ENCODE measurements at regions not wholly inside any gene's neighbourhood (a gene's known extent, or its start where the extent isn't known, plus 50 kb on each side); places are given as distances from the start of the nearest gene placed in this dataset.
"Not testable (repeated sequence)": the region's sequence is repeated elsewhere in the genome, so short reads cannot be mapped to it uniquely, and the experiment has no call there.

DNA sequence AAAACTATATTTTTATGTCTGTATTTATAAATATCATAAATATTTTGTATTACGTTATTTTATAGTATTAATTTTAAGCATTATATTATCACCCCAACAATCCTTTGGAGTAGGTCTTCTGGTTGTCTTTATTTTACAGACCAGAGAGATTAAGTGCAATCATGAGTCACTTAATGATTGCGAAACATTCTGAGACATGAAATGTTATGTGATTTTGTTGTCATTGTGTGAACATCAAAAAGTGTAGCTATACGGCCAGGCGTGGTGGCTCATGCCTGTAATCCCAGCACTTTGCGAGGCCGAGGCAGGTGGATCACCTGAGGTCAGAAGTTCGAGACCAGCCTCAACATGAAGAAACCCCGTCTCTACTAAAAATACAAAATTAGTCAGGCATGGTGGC is 178.8 kb upstream of the NR2F2 start:
- TF ChIP-seq, protein P1, sequence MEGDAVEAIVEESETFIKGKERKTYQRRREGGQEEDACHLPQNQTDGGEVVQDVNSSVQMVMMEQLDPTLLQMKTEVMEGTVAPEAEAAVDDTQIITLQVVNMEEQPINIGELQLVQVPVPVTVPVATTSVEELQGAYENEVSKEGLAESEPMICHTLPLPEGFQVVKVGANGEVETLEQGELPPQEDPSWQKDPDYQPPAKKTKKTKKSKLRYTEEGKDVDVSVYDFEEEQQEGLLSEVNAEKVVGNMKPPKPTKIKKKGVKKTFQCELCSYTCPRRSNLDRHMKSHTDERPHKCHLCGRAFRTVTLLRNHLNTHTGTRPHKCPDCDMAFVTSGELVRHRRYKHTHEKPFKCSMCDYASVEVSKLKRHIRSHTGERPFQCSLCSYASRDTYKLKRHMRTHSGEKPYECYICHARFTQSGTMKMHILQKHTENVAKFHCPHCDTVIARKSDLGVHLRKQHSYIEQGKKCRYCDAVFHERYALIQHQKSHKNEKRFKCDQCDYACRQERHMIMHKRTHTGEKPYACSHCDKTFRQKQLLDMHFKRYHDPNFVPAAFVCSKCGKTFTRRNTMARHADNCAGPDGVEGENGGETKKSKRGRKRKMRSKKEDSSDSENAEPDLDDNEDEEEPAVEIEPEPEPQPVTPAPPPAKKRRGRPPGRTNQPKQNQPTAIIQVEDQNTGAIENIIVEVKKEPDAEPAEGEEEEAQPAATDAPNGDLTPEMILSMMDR (IDR thresholded peaks at IDR 0.05): not testable (repeated sequence)
- TF ChIP-seq, protein P2, sequence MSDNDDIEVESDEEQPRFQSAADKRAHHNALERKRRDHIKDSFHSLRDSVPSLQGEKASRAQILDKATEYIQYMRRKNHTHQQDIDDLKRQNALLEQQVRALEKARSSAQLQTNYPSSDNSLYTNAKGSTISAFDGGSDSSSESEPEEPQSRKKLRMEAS (IDR thresholded peaks at IDR 0.05; ENCODE audit: low read depth): not testable (repeated sequence)
- not testable (repeated sequence) for TF ChIP-seq POLR2AphosphoS5 (IDR thresholded peaks at IDR 0.05; ENCODE audit: low read depth, low read length); EP300 (IDR thresholded peaks at IDR 0.05; ENCODE audit: borderline replicate concordance in 1 of 2, low read depth in 1 of 2, low read length in 1 of 2)
- TF ChIP-seq, protein P3, sequence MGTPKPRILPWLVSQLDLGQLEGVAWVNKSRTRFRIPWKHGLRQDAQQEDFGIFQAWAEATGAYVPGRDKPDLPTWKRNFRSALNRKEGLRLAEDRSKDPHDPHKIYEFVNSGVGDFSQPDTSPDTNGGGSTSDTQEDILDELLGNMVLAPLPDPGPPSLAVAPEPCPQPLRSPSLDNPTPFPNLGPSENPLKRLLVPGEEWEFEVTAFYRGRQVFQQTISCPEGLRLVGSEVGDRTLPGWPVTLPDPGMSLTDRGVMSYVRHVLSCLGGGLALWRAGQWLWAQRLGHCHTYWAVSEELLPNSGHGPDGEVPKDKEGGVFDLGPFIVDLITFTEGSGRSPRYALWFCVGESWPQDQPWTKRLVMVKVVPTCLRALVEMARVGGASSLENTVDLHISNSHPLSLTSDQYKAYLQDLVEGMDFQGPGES (IDR thresholded peaks at IDR 0.05; ENCODE audit: low read depth, low read length): not testable (repeated sequence)
- TF ChIP-seq, protein P4, sequence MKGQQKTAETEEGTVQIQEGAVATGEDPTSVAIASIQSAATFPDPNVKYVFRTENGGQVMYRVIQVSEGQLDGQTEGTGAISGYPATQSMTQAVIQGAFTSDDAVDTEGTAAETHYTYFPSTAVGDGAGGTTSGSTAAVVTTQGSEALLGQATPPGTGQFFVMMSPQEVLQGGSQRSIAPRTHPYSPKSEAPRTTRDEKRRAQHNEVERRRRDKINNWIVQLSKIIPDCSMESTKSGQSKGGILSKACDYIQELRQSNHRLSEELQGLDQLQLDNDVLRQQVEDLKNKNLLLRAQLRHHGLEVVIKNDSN (IDR thresholded peaks at IDR 0.05; ENCODE audit: borderline replicate concordance, low read depth): not testable (repeated sequence)
